Rectal smooth muscle tissue (tissue), 1 donor: ENCODE measurements at regions not wholly inside any gene's neighbourhood (a gene's known extent, or its start where the extent isn't known, plus 50 kb on each side); places are given as distances from the start of the nearest gene placed in this dataset.

ENCODE experiments used
- H3K27ac ChIP-seq: one replicate; pipeline ENCODE4 v1.7.0; 2013; ENCODE audit warnings: low read depth, low read length, inconsistent platforms
- H3K27me3 ChIP-seq: one replicate; pipeline ENCODE4 v1.7.0; 2013; ENCODE audit warnings: low read length; ENCODE audit not compliant: control insufficient read depth, insufficient read depth
- H3K36me3 ChIP-seq: one replicate; pipeline ENCODE4 v1.7.0; 2013; ENCODE audit warnings: low read length; ENCODE audit not compliant: control insufficient read depth, insufficient read depth
- H3K4me1 ChIP-seq: one replicate; pipeline ENCODE4 v1.7.0; 2013; ENCODE audit warnings: low read length; ENCODE audit not compliant: control insufficient read depth, insufficient read depth
- H3K4me3 ChIP-seq: one replicate; pipeline ENCODE4 v1.7.0; 2013; ENCODE audit warnings: low read length
- H3K9ac ChIP-seq: one replicate; pipeline ENCODE4 v1.7.0; 2013; ENCODE audit warnings: low read length

GRCh38 chr18:47343291-47343690 is 91.8 kb upstream of the SKOR2 start:
- H3K9ac ChIP-seq: no peak overlapping the region
- no peak overlapping the region for H3K4me3 ChIP-seq
- H3K4me1 ChIP-seq: no peaks in the 10 kb centered on the region
- no peaks in the 10 kb centered on the region for H3K27me3 ChIP-seq
- no peak overlapping the region for H3K27ac ChIP-seq
- H3K36me3 ChIP-seq: no peaks in the 10 kb centered on the region

GRCh38 chr18:47342566-47342965 is 91.1 kb upstream of the SKOR2 start:
- Histone ChIP-seq H3K4me1 (no peaks in the 10 kb centered on the region), H3K27ac (no peak overlapping the region), H3K27me3 (no peaks in the 10 kb centered on the region), H3K9ac (no peak overlapping the region), H3K36me3 (no peaks in the 10 kb centered on the region), H3K4me3 (no peak overlapping the region)

- Histone ChIP-seq H3K27ac (no peak overlapping the region), H3K4me3 (no peak overlapping the region), H3K27me3 (no peaks in the 10 kb centered on the region), H3K9ac (no peak overlapping the region), H3K36me3 (no peaks in the 10 kb centered on the region), H3K4me1 (no peaks in the 10 kb centered on the region)
Observed at GRCh38 chr18:47341678-47342077, 90.2 kb upstream of the SKOR2 start.

GRCh38 chr18:47334966-47335365 is 83.5 kb upstream of the SKOR2 start:
- Histone ChIP-seq H3K27ac (no peak overlapping the region), H3K36me3 (no peaks in the 10 kb centered on the region), H3K4me3 (no peak overlapping the region), H3K27me3 (no peaks in the 10 kb centered on the region), H3K4me1 (no peaks in the 10 kb centered on the region), H3K9ac (no peak overlapping the region)

- Histone ChIP-seq H3K4me1 (no peaks in the 10 kb centered on the region), H3K27ac (no peak overlapping the region), H3K36me3 (no peaks in the 10 kb centered on the region), H3K27me3 (no peaks in the 10 kb centered on the region), H3K9ac (no peak overlapping the region), H3K4me3 (no peak overlapping the region)
Observed at GRCh38 chr18:47333926-47334635, 82.6 kb upstream of the SKOR2 start.

- H3K27me3 ChIP-seq: no peaks in the 10 kb centered on the region
- H3K4me1 ChIP-seq: no peaks in the 10 kb centered on the region
- no peak overlapping the region for H3K9ac ChIP-seq
- H3K4me3 ChIP-seq: no peak overlapping the region
- no peaks in the 10 kb centered on the region for H3K36me3 ChIP-seq
- no peak overlapping the region for H3K27ac ChIP-seq
Observed at GRCh38 chr18:47331641-47332040, 80.2 kb upstream of the SKOR2 start.

- Histone ChIP-seq H3K4me3 (no peak overlapping the region), H3K9ac (no peak overlapping the region), H3K27ac (no peak overlapping the region), H3K27me3 (peaks cover 2% of the 10 kb centered on the region), H3K36me3 (no peaks in the 10 kb centered on the region), H3K4me1 (no peaks in the 10 kb centered on the region)
Observed at GRCh38 chr18:47331026-47331425, 79.6 kb upstream of the SKOR2 start.

- H3K9ac ChIP-seq: no peak overlapping the region
- no peaks in the 10 kb centered on the region for H3K4me1 ChIP-seq
- no peak overlapping the region for H3K27ac ChIP-seq
- H3K4me3 ChIP-seq: no peak overlapping the region
- no peaks in the 10 kb centered on the region for H3K36me3 ChIP-seq
- H3K27me3 ChIP-seq: peaks cover 2% of the 10 kb centered on the region
Observed at GRCh38 chr18:47323158-47323557, 71.7 kb upstream of the SKOR2 start.

GRCh38 chr18:47321815-47322214 is 70.4 kb upstream of the SKOR2 start:
- Histone ChIP-seq H3K4me3 (no peak overlapping the region), H3K27me3 (peaks cover 2% of the 10 kb centered on the region), H3K36me3 (no peaks in the 10 kb centered on the region), H3K4me1 (no peaks in the 10 kb centered on the region), H3K27ac (no peak overlapping the region), H3K9ac (no peak overlapping the region)

GRCh38 chr18:47317824-47318508 is 66.5 kb upstream of the SKOR2 start:
- no peaks in the 10 kb centered on the region for H3K36me3 ChIP-seq
- no peak overlapping the region for H3K9ac ChIP-seq
- no peaks in the 10 kb centered on the region for H3K27me3 ChIP-seq
- H3K4me1 ChIP-seq: no peaks in the 10 kb centered on the region
- H3K4me3 ChIP-seq: no peak overlapping the region
- H3K27ac ChIP-seq: no peak overlapping the region

- Histone ChIP-seq H3K9ac (no peak overlapping the region), H3K27me3 (no peaks in the 10 kb centered on the region), H3K27ac (no peak overlapping the region), H3K4me1 (no peaks in the 10 kb centered on the region), H3K36me3 (no peaks in the 10 kb centered on the region), H3K4me3 (no peak overlapping the region)
Observed at GRCh38 chr18:47316924-47317323, 65.5 kb upstream of the SKOR2 start.

GRCh38 chr18:47313901-47314300 is 62.4 kb upstream of the SKOR2 start:
- Histone ChIP-seq H3K27ac (no peak overlapping the region), H3K36me3 (no peaks in the 10 kb centered on the region), H3K9ac (no peak overlapping the region)

GRCh38 chr18:47311585-47311984 is 60.1 kb upstream of the SKOR2 start:
- H3K4me1 ChIP-seq: no peaks in the 10 kb centered on the region
- no peaks in the 10 kb centered on the region for H3K27me3 ChIP-seq
- no peaks in the 10 kb centered on the region for H3K36me3 ChIP-seq
- no peak overlapping the region for H3K27ac ChIP-seq
- no peak overlapping the region for H3K9ac ChIP-seq
- H3K4me3 ChIP-seq: no peak overlapping the region

More at GRCh38 chr18:47313901-47314300, 62.4 kb upstream of the SKOR2 start:
- no peaks in the 10 kb centered on the region for H3K4me1 ChIP-seq
- H3K27me3 ChIP-seq: no peaks in the 10 kb centered on the region
- H3K4me3 ChIP-seq: no peak overlapping the region
